SU-DHL-6 (cell line): ENCODE measurements at regions not wholly inside any gene's neighbourhood (a gene's known extent, or its start where the extent isn't known, plus 50 kb on each side); places are given as distances from the start of the nearest gene placed in this dataset.

Experiments
- H2AFZ ChIP-seq: fragments of 200-600 bp; sonication (generic); 2 replicates; pipeline ENCODE4 v1.6.1; 2014; ENCODE audit warnings: low read depth, mild to moderate bottlenecking, moderate library complexity, mixed read lengths, antibody characterized with exemption, low read length; ENCODE audit not compliant: severe bottlenecking
- H3F3A ChIP-seq: fragments of 200-600 bp; shearing (Covaris generic); 2 replicates; pipeline ENCODE4 v1.6.0; 2016; ENCODE audit warnings: antibody characterized with exemption, mild to moderate bottlenecking; ENCODE audit not compliant: insufficient read depth
- H3K27ac ChIP-seq: fragments of 200-600 bp; sonication (generic); 2 replicates; pipeline ENCODE4 v1.5.1; 2016; ENCODE audit warnings: low read depth, mild to moderate bottlenecking, low read length, moderate library complexity, mixed read lengths
- H3K27me3 ChIP-seq: fragments of 200-600 bp; sonication (generic), shearing (Covaris generic); 2 replicates; pipeline ENCODE4 v1.6.0; 2014; ENCODE audit warnings: mild to moderate bottlenecking, low read length
- H3K36me3 ChIP-seq: fragments of 200-600 bp; sonication (generic); 2 replicates; pipeline ENCODE4 v1.6.1; 2014; ENCODE audit warnings: mild to moderate bottlenecking, low read length, mixed read lengths
- H3K4me2 ChIP-seq: fragments of 300-600, 200-600 bp; shearing (Covaris generic), sonication (generic); 2 replicates; pipeline ENCODE4 v1.6.0; 2014; ENCODE audit warnings: low read length, low read depth, mild to moderate bottlenecking; ENCODE audit not compliant: poor library complexity, severe bottlenecking
- H3K4me3 ChIP-seq: fragments of 200-600 bp; sonication (generic); 2 replicates; pipeline ENCODE4 v1.5.1; 2014; ENCODE audit warnings: antibody characterized with exemption, low read length, mild to moderate bottlenecking, mixed read lengths; ENCODE audit not compliant: insufficient read depth, poor library complexity, severe bottlenecking
- H3K79me2 ChIP-seq: fragments of 200-600 bp; sonication (generic); 2 replicates; pipeline ENCODE4 v1.6.1; 2014; ENCODE audit warnings: mild to moderate bottlenecking, low read length, moderate library complexity; ENCODE audit not compliant: insufficient read depth
- H3K9ac ChIP-seq: fragments of 200-600 bp; sonication (generic); 2 replicates; pipeline ENCODE4 v1.7.0; 2014; ENCODE audit warnings: mild to moderate bottlenecking, low read length
- H3K9me2 ChIP-seq: fragments of 200-600 bp; sonication (generic); replicated peaks from 2 replicates; pipeline ENCODE4 v1.6.1; 2014; ENCODE audit warnings: low read length; ENCODE audit not compliant: insufficient read depth
- H3K9me3 ChIP-seq: fragments of 200-600 bp; sonication (generic); 2 replicates; pipeline ENCODE4 v1.6.1; 2014; ENCODE audit warnings: low read length, mixed read lengths; ENCODE audit not compliant: insufficient read depth
- H4K20me1 ChIP-seq: fragments of 200-600 bp; sonication (generic); 2 replicates; pipeline ENCODE4 v1.6.1; 2014; ENCODE audit warnings: low read depth, mild to moderate bottlenecking, antibody characterized with exemption, low read length, moderate library complexity, mixed read lengths
- CTCF ChIP-seq: fragments of 200-600 bp; sonication (generic); IDR thresholded peaks from one replicate; pipeline ENCODE4 v1.5.1; 2017; ENCODE audit warnings: antibody characterized with exemption, mild to moderate bottlenecking, low read length, moderate library complexity; ENCODE audit not compliant: insufficient read depth, poor library complexity, severe bottlenecking
- EZH2phosphoT487 ChIP-seq: fragments of 200-600 bp; sonication (generic), shearing (Covaris generic); conservative IDR thresholded peaks from 2 replicates; pipeline ENCODE4 v1.6.1; 2018; ENCODE audit warnings: mild to moderate bottlenecking, antibody characterized with exemption, low read length, moderate library complexity, mixed read lengths

GRCh38 chr4:128686810-128687209 lies 122.7 kb upstream of the JADE1 start:
- no peak overlapping the region for H2AFZ ChIP-seq
- no peaks in the 10 kb centered on the region for H3K27me3 ChIP-seq
- no peaks in the 10 kb centered on the region for H3K9me2 ChIP-seq
- H4K20me1 ChIP-seq = no peaks in the 10 kb centered on the region
- H3K4me3 ChIP-seq = no peak overlapping the region
- no peak overlapping the region for H3K9ac ChIP-seq
- no peaks in the 10 kb centered on the region for H3F3A ChIP-seq
- H3K9me3 ChIP-seq = no peaks in the 10 kb centered on the region
- H3K27ac ChIP-seq = no peak overlapping the region
- TF ChIP-seq EZH2phosphoT487 (no peak), CTCF (no peak)
- no peaks in the 10 kb centered on the region for H3K79me2 ChIP-seq
- no peak overlapping the region for H3K4me2 ChIP-seq
- H3K36me3 ChIP-seq = no peaks in the 10 kb centered on the region

GRCh38 chr4:128686032-128686465 lies 123.5 kb upstream of the JADE1 start:
- Histone ChIP-seq H3K4me3 (no peak overlapping the region), H3F3A (no peaks in the 10 kb centered on the region), H3K9me2 (no peaks in the 10 kb centered on the region), H3K9me3 (no peaks in the 10 kb centered on the region), H3K79me2 (no peaks in the 10 kb centered on the region), H3K27me3 (no peaks in the 10 kb centered on the region), H2AFZ (no peak overlapping the region), H3K27ac (no peak overlapping the region), H4K20me1 (no peaks in the 10 kb centered on the region), H3K36me3 (no peaks in the 10 kb centered on the region), H3K9ac (no peak overlapping the region), H3K4me2 (no peak overlapping the region)
- no peak for TF ChIP-seq CTCF
- no peak for TF ChIP-seq EZH2phosphoT487

- no peak for TF ChIP-seq CTCF
- TF ChIP-seq EZH2phosphoT487 = no peak
- Histone ChIP-seq H3K36me3 (no peaks in the 10 kb centered on the region), H3K9ac (no peak overlapping the region), H3K79me2 (no peaks in the 10 kb centered on the region), H2AFZ (no peak overlapping the region), H3K4me3 (no peak overlapping the region), H3K9me2 (no peaks in the 10 kb centered on the region), H3K4me2 (peak overlapping the region; percentile 42), H3F3A (no peaks in the 10 kb centered on the region), H3K9me3 (no peaks in the 10 kb centered on the region), H4K20me1 (no peaks in the 10 kb centered on the region), H3K27me3 (no peaks in the 10 kb centered on the region), H3K27ac (no peak overlapping the region)
These were observed 125.5 kb upstream of the JADE1 start for GRCh38 chr4:128684016-128684415.
